GM20000 (cell line): ENCODE measurements at regions not wholly inside any gene's neighbourhood (a gene's known extent, or its start where the extent isn't known, plus 50 kb on each side); places are given as distances from the start of the nearest gene placed in this dataset.

Experiments used
- DNase-seq: peaks from one replicate; pipeline ENCODE4 v3.0.0; 2012; ENCODE audit warnings: low spot score
- TF ChIP-seq, protein P1 (sequence below): IDR thresholded peaks from 2 replicates; pipeline ENCODE4 v1.5.1; 2012; ENCODE audit warnings: mild to moderate bottlenecking, control low read depth; ENCODE audit errors: extremely low read depth, missing control alignments

- no peak for DNase-seq
- TF ChIP-seq, protein P1, sequence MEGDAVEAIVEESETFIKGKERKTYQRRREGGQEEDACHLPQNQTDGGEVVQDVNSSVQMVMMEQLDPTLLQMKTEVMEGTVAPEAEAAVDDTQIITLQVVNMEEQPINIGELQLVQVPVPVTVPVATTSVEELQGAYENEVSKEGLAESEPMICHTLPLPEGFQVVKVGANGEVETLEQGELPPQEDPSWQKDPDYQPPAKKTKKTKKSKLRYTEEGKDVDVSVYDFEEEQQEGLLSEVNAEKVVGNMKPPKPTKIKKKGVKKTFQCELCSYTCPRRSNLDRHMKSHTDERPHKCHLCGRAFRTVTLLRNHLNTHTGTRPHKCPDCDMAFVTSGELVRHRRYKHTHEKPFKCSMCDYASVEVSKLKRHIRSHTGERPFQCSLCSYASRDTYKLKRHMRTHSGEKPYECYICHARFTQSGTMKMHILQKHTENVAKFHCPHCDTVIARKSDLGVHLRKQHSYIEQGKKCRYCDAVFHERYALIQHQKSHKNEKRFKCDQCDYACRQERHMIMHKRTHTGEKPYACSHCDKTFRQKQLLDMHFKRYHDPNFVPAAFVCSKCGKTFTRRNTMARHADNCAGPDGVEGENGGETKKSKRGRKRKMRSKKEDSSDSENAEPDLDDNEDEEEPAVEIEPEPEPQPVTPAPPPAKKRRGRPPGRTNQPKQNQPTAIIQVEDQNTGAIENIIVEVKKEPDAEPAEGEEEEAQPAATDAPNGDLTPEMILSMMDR = no peak
Measured at GRCh38 chr20:24866742-24867141, 82.3 kb upstream of the CST7 start.

DNA sequence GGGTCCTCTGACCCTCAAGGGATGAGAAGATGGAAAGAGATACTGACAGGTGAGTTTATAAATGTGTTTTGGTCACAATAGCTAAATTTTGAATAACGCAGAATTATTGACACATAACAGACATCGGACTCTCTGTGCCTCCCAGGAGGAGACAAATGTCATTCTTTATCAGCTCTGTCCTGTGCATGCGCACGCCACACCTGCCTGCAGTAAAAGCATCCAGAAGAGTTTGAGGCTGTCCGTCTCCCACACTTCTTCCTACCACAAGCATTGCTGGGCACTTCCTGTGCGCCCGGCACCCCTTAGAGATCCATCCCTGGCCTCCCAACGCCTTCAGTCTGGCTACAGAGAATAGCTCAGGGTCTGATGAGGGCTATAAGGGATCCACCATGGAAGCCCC is 81.5 kb upstream of the CST7 start:
- DNase-seq = no peak
- TF ChIP-seq, protein P1 = no peak

DNA sequence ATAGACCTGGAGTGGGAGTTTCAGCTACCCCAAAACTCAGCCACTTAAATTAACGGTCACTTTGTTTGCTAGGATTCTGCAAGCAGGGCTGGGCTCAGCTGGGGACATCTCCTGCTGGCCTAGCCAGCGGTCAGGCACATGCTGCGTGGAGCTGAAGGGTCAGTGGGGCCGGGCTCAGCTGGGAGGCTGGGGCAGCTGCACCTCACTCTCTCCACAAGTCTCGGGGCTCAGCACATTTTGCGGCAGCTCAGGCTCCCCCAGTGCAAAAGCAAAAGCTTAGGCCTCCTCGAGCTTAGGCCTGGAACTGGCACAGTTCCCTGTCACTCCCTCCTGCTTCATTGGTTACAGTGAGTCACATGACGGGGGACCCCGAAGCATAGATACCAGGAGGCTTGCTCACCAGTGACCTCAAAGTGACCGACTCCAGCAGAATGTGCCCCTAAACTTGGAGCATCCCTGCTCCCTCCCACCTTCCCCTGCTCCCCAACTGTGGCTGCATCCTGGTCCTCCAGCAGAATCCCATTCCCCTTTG is 80.6 kb upstream of the CST7 start:
- no peak for DNase-seq
- TF ChIP-seq, protein P1 = no peak

DNA sequence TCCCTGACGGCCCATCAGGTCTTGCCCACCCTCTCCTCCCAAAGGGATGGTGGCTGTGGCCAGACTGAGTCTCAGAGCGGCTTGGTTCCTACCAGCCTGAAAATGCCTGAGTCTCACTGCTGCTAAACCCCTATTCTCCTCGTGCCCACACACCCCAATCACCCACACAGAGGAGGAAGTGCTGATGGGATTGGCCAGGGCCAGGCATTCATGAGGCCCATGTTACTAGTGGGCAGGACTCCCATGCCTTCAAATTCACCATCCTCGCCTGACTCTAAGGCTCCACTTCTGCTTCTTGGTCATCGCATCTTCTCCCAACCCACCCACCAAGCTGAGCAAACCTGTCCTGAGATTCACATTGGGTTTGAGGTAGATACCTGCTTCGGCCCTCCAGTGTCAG is 80.1 kb upstream of the CST7 start:
- TF ChIP-seq, protein P1 = no peak
- DNase-seq = no peak

GRCh38 chr20:24870057-24870456 is 79.0 kb upstream of the CST7 start:
- no peak for DNase-seq

GRCh38 chr20:24870881-24871280 is 78.2 kb upstream of the CST7 start:
- TF ChIP-seq, protein P1 = no peak
- DNase-seq = no peak

More at GRCh38 chr20:24870057-24870456, 79.0 kb upstream of the CST7 start:
- TF ChIP-seq, protein P1 = no peak

- DNase-seq = no peak
- TF ChIP-seq, protein P1 = no peak
Measured at GRCh38 chr20:24871480-24872213, 77.4 kb upstream of the CST7 start.
